OCI-LY3 (cell line): ENCODE measurements at regions not wholly inside any gene's neighbourhood (a gene's known extent, or its start where the extent isn't known, plus 50 kb on each side); places are given as distances from the start of the nearest gene placed in this dataset.

Experiments used
- H2AFZ ChIP-seq: fragments of 200-600, 300-600 bp; shearing (Covaris generic); 2 replicates; pipeline ENCODE4 v1.6.0; 2014; ENCODE audit warnings: antibody characterized with exemption, low read depth, low read length
- H3K27ac ChIP-seq: fragments of 200-600, 300-600 bp; sonication (generic); 2 replicates; pipeline ENCODE4 v1.5.1; 2014; ENCODE audit warnings: mild to moderate bottlenecking, low read length, moderate library complexity, mixed read lengths
- H3K27me3 ChIP-seq: fragments of 200-600, 300-600 bp; sonication (generic); 2 replicates; pipeline ENCODE4 v1.6.1; 2014; ENCODE audit warnings: low read depth, low read length, mixed read lengths
- H3K36me3 ChIP-seq: fragments of 200-600, 300-600 bp; sonication (generic); replicated peaks from 2 replicates; pipeline ENCODE3; 2014; ENCODE audit warnings: low read depth, low read length, mixed read lengths
- H3K4me1 ChIP-seq: fragments of 300-600, 200-600 bp; sonication (generic); 2 replicates; pipeline ENCODE4 v1.6.1; 2014; ENCODE audit warnings: low read length, mixed read lengths
- H3K4me2 ChIP-seq: fragments of 200-600, 300-600 bp; sonication (generic); 2 replicates; pipeline ENCODE4 v1.6.1; 2014; ENCODE audit warnings: low read length, mixed read lengths
- H3K4me3 ChIP-seq: fragments of 300-600, 200-600 bp; sonication (generic); 2 replicates; pipeline ENCODE4 v1.5.1; 2014; ENCODE audit warnings: antibody characterized with exemption, mild to moderate bottlenecking, low read length, moderate library complexity
- H3K79me2 ChIP-seq: fragments of 300-600, 200-600 bp; shearing (Covaris generic); 2 replicates; pipeline ENCODE4 v1.6.1; 2014; ENCODE audit warnings: mild to moderate bottlenecking, low read length, mixed read lengths
- H3K9ac ChIP-seq: fragments of 300-600, 200-600 bp; shearing (Covaris generic); 2 replicates; pipeline ENCODE4 v1.6.0; 2014; ENCODE audit warnings: mild to moderate bottlenecking, low read length, moderate library complexity
- H3K9me3 ChIP-seq: fragments of 200-600, 300-600 bp; shearing (Covaris generic); 2 replicates; pipeline ENCODE4 v1.6.1; 2014; ENCODE audit warnings: low read length, mixed read lengths; ENCODE audit not compliant: insufficient read depth
- H4K20me1 ChIP-seq: fragments of 200-600, 300-600 bp; sonication (generic); 2 replicates; pipeline ENCODE4 v1.6.1; 2016; ENCODE audit warnings: low read length, mixed read lengths; ENCODE audit not compliant: insufficient read depth
- CTCF ChIP-seq: fragments of 200-600, 300-600 bp; sonication (generic); IDR thresholded peaks from 2 replicates; pipeline ENCODE4 v1.5.1; 2014; ENCODE audit warnings: antibody characterized with exemption, low read length, low read depth
- EZH2phosphoT487 ChIP-seq: fragments of 200-600 bp; shearing (Covaris generic); IDR thresholded peaks from 2 replicates; pipeline ENCODE4 v1.6.1; 2018; ENCODE audit warnings: antibody characterized with exemption, mixed run types, low read depth

- H4K20me1 ChIP-seq: no peaks in the 10 kb centered on the region
Measured at GRCh38 chr7:46955531-46955930, 626.4 kb downstream of the TNS3 start.

GRCh38 chr7:46954181-46954580, 627.7 kb downstream of the TNS3 start:
- no peaks in the 10 kb centered on the region for H4K20me1 ChIP-seq
- no peaks in the 10 kb centered on the region for H3K36me3 ChIP-seq
- no peaks in the 10 kb centered on the region for H3K27me3 ChIP-seq
- no peaks in the 10 kb centered on the region for H3K79me2 ChIP-seq
- no peak overlapping the region for H3K9ac ChIP-seq
- TF ChIP-seq CTCF (no peak), EZH2phosphoT487 (no peak)
- no peaks in the 10 kb centered on the region for H3K9me3 ChIP-seq
- no peak overlapping the region for H3K27ac ChIP-seq
- H3K4me3 ChIP-seq: no peak overlapping the region
- no peak overlapping the region for H2AFZ ChIP-seq
- H3K4me2 ChIP-seq: no peak overlapping the region
- H3K4me1 ChIP-seq: no peaks in the 10 kb centered on the region

More at GRCh38 chr7:46955531-46955930, 626.4 kb downstream of the TNS3 start:
- H3K4me3 ChIP-seq: no peak overlapping the region
- H2AFZ ChIP-seq: no peak overlapping the region
- H3K79me2 ChIP-seq: no peaks in the 10 kb centered on the region
- TF ChIP-seq EZH2phosphoT487 (no peak), CTCF (no peak)
- H3K4me1 ChIP-seq: no peaks in the 10 kb centered on the region
- H3K4me2 ChIP-seq: no peak overlapping the region
- no peak overlapping the region for H3K9ac ChIP-seq
- no peak overlapping the region for H3K27ac ChIP-seq
- H3K9me3 ChIP-seq: no peaks in the 10 kb centered on the region
- H3K27me3 ChIP-seq: no peaks in the 10 kb centered on the region
- no peaks in the 10 kb centered on the region for H3K36me3 ChIP-seq

- H3K4me3 ChIP-seq: no peak overlapping the region
- H3K4me2 ChIP-seq: no peak overlapping the region
- H3K9me3 ChIP-seq: no peaks in the 10 kb centered on the region
- H2AFZ ChIP-seq: no peak overlapping the region
- no peak overlapping the region for H3K9ac ChIP-seq
- H3K4me1 ChIP-seq: peaks cover 9% of the 10 kb centered on the region
- H4K20me1 ChIP-seq: no peaks in the 10 kb centered on the region
- H3K27ac ChIP-seq: no peak overlapping the region
- TF ChIP-seq EZH2phosphoT487: no peak
- no peak for TF ChIP-seq CTCF
- no peaks in the 10 kb centered on the region for H3K27me3 ChIP-seq
- H3K36me3 ChIP-seq: no peaks in the 10 kb centered on the region
- H3K79me2 ChIP-seq: no peaks in the 10 kb centered on the region
Measured at GRCh38 chr7:46953008-46953407, 628.9 kb downstream of the TNS3 start.

- no peaks in the 10 kb centered on the region for H3K27me3 ChIP-seq
- no peak overlapping the region for H2AFZ ChIP-seq
- H3K4me2 ChIP-seq: no peak overlapping the region
- TF ChIP-seq CTCF (no peak), EZH2phosphoT487 (no peak)
- peaks cover 27% of the 10 kb centered on the region for H3K4me1 ChIP-seq
- no peaks in the 10 kb centered on the region for H3K79me2 ChIP-seq
- H3K4me3 ChIP-seq: no peak overlapping the region
- H4K20me1 ChIP-seq: no peaks in the 10 kb centered on the region
- H3K27ac ChIP-seq: no peak overlapping the region
- H3K36me3 ChIP-seq: no peaks in the 10 kb centered on the region
- no peak overlapping the region for H3K9ac ChIP-seq
- H3K9me3 ChIP-seq: no peaks in the 10 kb centered on the region
Measured at GRCh38 chr7:46949270-46949931, 632.5 kb downstream of the TNS3 start.
